ENCODE measurements at regions not wholly inside any gene's neighbourhood (a gene's known extent, or its start where the extent isn't known, plus 50 kb on each side); places are given as distances from the start of the nearest gene placed in this dataset.
"Not testable (repeated sequence)": the region's sequence is repeated elsewhere in the genome, so short reads cannot be mapped to it uniquely, and the experiment has no call there.

GRCh38 chr16:88224131-88224898, 158.4 kb upstream of the ZNF469 start:
- not testable (repeated sequence) for DNase-seq (ENCODE audit: low read depth in 4 of 4, low spot score in 2 of 4)

DNA sequence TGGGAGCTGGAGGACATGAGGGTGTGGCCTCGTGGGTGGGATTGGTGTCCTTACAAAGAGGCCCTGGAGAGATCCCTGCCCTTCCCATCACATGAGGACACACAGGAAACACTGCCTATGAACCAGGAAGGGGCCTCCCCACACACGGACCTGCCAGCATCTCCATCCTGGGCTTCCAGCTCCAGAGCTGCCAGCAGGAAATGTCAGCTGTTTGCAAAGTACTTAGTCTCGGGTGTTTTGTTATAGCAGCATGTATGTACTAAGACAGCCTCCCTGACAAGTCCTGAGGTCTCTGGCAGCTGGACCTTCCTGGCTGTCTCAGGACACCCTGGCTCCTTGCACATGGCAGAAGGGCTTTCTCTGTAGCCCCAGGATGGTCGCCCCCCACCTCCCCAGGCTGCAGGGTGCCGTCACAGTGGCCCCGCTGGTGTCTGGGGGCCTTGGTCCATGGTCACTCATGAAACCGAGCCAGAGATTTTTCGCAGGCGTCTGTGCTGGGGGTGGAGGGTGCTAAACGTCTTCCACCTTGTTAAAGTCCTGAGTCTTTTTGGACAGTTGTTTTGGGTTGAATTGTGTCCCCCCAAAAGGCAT, 157.0 kb upstream of the ZNF469 start:
- not testable (repeated sequence) for DNase-seq (ENCODE audit: low read depth in 4 of 4, low spot score in 2 of 4)

DNA sequence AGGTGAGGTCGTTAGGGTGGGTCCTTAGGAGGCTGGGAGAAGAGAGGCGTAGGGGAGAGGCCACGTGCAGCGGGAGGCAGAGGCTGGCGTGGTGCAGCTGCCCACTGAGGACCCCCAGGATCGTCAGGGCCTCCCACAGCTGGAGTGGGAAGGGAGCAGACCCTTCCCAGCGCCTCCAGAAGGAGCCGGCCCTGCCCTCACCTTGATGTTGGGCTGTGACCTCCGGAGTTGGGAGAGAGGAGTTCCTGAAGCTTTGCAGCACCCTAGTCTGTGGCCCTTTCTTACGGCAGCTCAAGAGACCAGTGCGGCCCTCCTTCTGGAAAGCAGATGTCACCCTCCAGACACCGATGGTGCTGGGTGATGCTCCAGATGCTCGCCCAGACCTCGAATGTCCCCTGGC, 156.5 kb upstream of the ZNF469 start:
- not testable (repeated sequence) for DNase-seq (ENCODE audit: low read depth in 4 of 4, low spot score in 2 of 4)

DNA sequence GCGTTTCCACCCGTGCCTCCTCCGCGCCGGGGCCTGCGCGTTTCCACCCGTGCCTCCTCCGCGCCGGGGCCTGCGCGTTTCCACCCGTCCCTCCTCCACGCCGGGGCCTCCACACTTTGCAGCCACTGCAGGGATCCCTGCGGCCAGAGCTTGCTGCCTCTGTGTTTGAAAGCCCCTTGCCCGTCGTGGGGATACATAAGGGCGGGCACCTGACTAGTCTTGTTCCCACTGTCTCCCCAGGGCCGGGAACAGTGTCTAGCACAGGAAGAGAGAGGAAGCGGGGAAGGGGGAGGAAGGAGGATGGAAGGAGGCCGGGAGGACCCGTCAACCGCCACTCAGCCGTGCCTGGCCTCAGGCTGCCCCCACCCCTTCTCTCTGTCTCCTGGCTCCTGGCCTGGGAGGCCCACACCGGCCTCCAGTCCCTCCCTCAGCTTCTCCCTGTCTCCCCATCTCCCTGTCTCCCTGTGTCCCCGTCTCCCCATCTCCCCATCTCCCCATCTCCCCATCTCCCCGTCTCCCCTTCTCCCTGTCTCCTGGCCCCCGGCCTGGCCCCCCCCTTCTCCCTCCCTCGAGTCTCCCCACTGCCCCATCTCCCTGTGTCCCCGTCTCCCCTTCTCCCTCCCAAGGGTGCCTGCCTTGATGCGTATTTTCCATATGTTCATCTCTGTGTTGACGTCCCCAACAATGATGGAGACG, 155.6 kb upstream of the ZNF469 start:
- DNase-seq (ENCODE audit: low read depth in 4 of 4, low spot score in 2 of 4) = not testable (repeated sequence)

GRCh38 chr16:88227722-88228482, 154.9 kb upstream of the ZNF469 start:
- DNase-seq (ENCODE audit: low read depth in 4 of 4, low spot score in 2 of 4) = not testable (repeated sequence)

DNA sequence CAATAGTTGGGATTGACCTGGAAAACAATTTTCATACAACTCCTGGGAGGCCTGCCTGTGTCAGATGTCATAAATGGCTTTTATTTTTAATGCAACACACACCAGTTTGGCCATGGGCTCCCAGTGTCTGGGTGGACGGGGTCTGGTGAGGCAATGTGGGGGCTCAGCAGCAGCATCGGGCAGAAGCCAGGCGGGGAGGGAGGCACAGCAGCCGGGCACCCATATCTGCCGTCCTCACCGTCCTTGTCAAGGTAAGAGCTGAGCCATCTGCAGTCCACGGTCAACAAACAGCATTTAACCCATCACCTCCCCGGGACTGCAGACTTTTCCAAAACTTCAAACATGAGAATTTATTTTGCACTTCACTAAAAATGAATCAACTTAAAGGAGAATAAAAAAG, 154.0 kb upstream of the ZNF469 start:
- DNase-seq (ENCODE audit: low read depth in 4 of 4, low spot score in 2 of 4) = not testable (repeated sequence)

DNA sequence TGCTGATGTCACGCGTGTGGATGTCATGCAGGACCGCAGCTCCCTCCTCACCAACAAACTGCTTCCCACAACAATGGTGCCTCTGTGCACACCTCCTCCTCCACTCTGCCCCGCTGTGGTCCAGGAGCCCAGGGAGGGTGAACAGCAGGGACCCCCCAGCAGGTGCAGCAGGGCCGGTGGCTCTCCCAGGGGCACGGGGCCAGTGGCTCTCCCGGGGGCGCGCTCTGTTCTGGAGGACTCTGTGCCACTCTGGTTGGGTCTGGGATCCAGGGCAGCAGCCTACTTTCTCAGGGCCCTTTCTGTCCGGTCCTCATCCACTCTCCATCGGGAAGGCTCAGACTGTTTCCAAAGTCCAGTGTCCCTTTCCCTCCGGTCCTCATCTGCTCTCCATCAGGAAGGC, 153.0 kb upstream of the ZNF469 start:
- not testable (repeated sequence) for DNase-seq (ENCODE audit: low read depth in 4 of 4, low spot score in 2 of 4)

DNA sequence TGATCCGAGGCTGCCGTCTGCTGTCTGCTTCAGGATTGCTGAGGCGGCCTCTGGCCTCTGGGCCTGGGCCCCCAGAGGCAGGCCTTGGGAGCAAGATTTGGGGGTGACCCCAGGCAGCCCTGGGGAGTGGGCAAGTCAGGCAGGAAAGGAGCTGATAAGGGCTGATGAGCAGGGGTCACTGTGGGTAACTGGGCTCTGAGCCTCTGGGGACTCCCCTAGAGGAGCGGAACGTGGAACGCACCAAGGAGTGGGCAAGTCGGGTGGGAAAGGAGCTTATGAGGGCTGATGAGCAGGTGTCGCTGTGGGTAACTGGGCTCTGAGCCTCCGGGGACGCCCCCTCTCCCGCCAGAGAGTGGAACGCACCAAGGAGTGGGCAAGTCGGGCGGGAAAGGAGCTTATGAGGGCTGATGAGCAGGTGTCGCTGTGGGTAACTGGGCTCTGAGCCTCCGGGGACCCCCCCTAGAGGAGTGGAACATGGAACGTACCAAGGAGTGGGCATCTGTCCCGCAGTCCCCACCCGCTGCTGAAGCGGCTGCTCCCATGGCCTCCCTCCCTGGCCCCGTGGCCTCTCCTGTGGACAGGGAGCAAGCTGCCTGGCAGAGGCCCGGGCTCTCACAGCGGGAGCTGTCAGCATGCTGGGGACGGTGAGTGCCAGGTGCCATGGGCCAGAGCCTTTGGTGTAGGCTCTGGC, 152.3 kb upstream of the ZNF469 start:
- DNase-seq (ENCODE audit: low read depth in 4 of 4, low spot score in 2 of 4) = not testable (repeated sequence)

- DNase-seq (ENCODE audit: low read depth in 4 of 4, low spot score in 2 of 4) = not testable (repeated sequence)
These were observed 151.7 kb upstream of the ZNF469 start for GRCh38 chr16:88230967-88231615.

GRCh38 chr16:88231839-88232238, 150.9 kb upstream of the ZNF469 start:
- not testable (repeated sequence) for DNase-seq (ENCODE audit: low read depth in 4 of 4, low spot score in 2 of 4)

DNA sequence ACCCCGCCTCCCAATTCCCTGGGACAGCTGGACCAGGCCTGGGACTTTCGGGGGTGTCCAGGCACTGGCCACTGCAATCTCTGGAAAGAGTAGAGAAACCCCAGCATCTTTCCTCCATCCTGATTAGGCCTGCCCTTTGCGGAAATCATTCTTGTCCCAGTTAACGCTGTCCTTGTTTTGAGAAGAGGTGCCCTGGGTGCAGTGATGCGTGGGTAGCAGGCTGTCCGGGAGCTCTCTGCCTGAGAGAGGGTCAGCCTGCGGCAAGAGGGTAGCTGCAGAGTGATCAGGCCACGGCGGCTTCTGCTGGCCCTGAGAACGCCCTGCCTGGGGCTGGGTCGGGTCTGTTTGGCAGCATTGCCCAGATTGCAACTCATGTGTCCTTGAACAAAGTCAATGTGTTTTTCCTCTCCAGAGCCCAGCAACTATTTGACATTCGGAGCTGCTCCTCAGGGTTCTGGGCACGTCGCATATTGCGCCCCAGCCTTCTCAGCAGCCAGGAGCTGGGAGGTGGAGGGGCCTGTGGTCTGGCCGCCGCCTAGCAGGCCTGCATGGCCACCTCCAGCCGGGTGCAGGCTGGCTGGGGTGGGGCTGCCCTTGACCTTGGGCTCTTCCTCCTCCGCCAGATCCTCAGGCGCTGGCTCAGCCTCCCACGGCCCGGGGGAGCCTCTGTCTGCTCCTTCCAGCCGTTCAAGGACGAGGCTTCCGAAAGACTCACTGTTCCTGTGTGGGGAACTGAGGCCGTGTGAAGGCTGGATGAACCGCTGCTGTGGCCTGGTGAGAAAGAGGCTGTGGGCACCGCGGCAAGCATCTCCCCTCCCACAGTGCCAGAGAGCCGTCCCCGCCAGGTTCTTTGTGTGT, 150.1 kb upstream of the ZNF469 start:
- not testable (repeated sequence) for DNase-seq (ENCODE audit: low read depth in 4 of 4, low spot score in 2 of 4)

DNA sequence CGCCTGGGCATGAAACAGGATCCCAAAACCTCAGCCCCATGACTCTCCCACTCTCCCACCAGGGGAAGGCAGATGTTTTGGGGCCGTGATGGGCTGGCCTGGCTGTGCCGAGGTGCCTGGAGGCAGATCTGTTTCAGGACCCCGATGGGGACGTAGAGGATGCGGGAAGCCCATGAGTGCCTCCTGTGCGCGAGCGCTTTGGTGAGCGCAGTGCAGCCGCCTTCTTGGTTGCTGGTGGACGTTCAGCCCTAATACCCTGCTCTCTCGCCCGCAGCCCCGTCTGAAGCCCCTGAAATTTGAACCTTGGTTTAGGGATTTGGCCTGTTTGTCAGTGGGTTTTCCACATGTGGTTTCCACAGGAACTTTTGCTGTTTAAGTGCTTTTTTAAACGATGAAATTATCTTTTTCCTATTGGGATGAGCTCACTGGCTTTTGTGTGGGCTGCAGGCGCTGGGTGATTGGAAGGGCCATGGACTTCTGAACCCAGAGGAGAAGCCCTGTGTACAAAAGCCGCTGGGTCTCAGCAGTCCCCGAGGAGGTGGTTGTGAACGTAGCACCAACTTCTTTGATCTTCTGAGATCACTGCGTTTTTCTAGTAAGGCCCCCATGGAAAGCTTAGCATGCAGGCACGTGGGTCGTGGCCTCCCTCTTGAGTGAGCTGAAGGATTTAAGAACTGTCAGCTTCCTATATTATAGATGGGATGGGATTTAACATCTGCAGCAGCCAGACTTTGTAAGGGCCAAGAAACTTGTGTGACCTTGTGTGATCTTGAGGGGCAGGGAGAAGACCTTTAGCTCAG, 148.9 kb upstream of the ZNF469 start:
- not testable (repeated sequence) for DNase-seq (ENCODE audit: low read depth in 4 of 4, low spot score in 2 of 4)

- DNase-seq (ENCODE audit: low read depth in 4 of 4, low spot score in 2 of 4) = not testable (repeated sequence)
These were observed 148.1 kb upstream of the ZNF469 start for GRCh38 chr16:88234421-88235271.

DNA sequence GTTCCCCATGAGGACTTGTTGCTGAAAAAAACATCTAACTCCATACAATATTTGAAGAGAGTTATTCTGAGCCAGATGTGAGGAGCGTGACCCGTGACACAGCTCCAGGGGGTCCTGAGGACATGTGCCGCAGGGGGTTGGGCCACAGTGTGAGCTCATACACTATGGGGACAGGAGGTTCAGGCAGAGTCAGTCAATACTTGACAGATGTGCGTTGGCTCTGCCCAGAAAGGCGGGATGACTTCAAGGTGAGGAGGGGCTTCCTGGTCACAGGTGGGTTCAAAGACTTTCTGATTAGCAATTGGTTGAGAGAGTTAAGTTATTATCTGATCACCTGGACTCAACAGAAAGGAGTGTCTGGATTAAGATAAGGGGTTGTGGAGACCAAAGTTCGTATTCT, 147.1 kb upstream of the ZNF469 start:
- DNase-seq (ENCODE audit: low read depth in 4 of 4, low spot score in 2 of 4) = not testable (repeated sequence)

- DNase-seq (ENCODE audit: low read depth in 4 of 4, low spot score in 2 of 4) = not testable (repeated sequence)
These were observed 146.5 kb upstream of the ZNF469 start for GRCh38 chr16:88236229-88236628.

DNA sequence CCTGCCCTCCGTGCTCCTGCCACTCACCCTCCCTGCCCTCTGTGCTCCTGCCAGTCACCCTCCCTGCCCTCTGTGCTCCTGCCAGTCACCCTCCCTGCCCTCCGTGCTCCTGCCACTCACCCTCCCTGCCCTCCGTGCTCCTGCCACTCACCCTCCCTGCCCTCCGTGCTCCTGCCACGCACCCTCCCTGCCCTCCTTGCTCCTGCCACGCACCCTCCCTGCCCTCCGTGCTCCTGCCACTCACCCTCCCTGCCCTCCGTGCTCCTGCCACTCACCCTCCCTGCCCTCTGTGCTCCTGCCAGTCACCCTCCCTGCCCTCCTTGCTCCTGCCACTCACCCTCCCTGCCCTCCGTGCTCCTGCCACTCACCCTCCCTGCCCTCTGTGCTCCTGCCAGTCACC, 145.4 kb upstream of the ZNF469 start:
- not testable (repeated sequence) for DNase-seq (ENCODE audit: low read depth in 4 of 4, low spot score in 2 of 4)
